Lower leg skin (tissue), 4 donors: ENCODE measurements at regions not wholly inside any gene's neighbourhood (a gene's known extent, or its start where the extent isn't known, plus 50 kb on each side); places are given as distances from the start of the nearest gene placed in this dataset.

Experiments
- DNase-seq, 2 donors: peaks; one replicate each; pipeline ENCODE4 v3.0.0-alpha.2; 2019; ENCODE audit warnings: low spot score in 2 of 2
- H3K4me3 ChIP-seq: fragments of 200-600 bp; sonication (generic); 2 replicates; pipeline ENCODE4 v1.5.1; 2017; ENCODE audit warnings: mild to moderate bottlenecking, low read depth; ENCODE audit not compliant: poor library complexity, severe bottlenecking
- POLR2A ChIP-seq, 2 donors: fragments of 450-650 bp; IDR thresholded peaks; one replicate each; pipeline ENCODE4 v1.6.1; 2016 to 2017; ENCODE audit warnings: antibody characterized with exemption in 2 of 2, mild to moderate bottlenecking in 1 of 2, moderate library complexity in 1 of 2
- WGBS, 2 donors: methylation state at CpG; one replicate each; pipeline ENCODE4 v1.1.5; 2018; 5-methylcytosine and 5-hydroxymethylcytosine counted together
- intact Hi-C: fragments of 100-400 bp; cut with DNase I; formaldehyde crosslinking; loops from one replicate; pipeline ENCODE4 v1.15.0; 2023; ENCODE audit warnings: low total_unique reads
- TF ChIP-seq, protein P1 (sequence below), 3 donors: fragments of 450-650 bp; IDR thresholded peaks; one replicate each; pipeline ENCODE4 v1.5.1; 2016; ENCODE audit warnings: antibody characterized with exemption in 3 of 3, mild to moderate bottlenecking in 3 of 3, moderate library complexity in 2 of 3

GRCh38 chr13:78364711-78365110, 238.6 kb downstream of the POU4F1 start:
- intact Hi-C loops, result no loop called here
- no peak for DNase-seq
- TF ChIP-seq POLR2A (IDR thresholded peaks at IDR 0.05), result no peak
- TF ChIP-seq, protein P1, sequence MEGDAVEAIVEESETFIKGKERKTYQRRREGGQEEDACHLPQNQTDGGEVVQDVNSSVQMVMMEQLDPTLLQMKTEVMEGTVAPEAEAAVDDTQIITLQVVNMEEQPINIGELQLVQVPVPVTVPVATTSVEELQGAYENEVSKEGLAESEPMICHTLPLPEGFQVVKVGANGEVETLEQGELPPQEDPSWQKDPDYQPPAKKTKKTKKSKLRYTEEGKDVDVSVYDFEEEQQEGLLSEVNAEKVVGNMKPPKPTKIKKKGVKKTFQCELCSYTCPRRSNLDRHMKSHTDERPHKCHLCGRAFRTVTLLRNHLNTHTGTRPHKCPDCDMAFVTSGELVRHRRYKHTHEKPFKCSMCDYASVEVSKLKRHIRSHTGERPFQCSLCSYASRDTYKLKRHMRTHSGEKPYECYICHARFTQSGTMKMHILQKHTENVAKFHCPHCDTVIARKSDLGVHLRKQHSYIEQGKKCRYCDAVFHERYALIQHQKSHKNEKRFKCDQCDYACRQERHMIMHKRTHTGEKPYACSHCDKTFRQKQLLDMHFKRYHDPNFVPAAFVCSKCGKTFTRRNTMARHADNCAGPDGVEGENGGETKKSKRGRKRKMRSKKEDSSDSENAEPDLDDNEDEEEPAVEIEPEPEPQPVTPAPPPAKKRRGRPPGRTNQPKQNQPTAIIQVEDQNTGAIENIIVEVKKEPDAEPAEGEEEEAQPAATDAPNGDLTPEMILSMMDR (IDR thresholded peaks at IDR 0.05), result no peak
- no peak overlapping the region for H3K4me3 ChIP-seq
- WGBS, 2 donors, result 66 to 73% methylated on average over 5 of the region's 5 CpGs

- intact Hi-C loops, result no loop called here
- WGBS, 2 donors, result 56 to 58% methylated on average over 2 of the region's 2 CpGs
- no peak for DNase-seq
- no peak overlapping the region for H3K4me3 ChIP-seq
- TF ChIP-seq, protein P1 (IDR thresholded peaks at IDR 0.05), result no peak
Measured at GRCh38 chr13:78341032-78341431, 262.3 kb downstream of the POU4F1 start.

- WGBS, 2 donors, result 78 to 82% methylated on average over 2 of the region's 2 CpGs
- intact Hi-C loops, result no loop called here
- H3K4me3 ChIP-seq, result no peak overlapping the region
Measured at GRCh38 chr13:78339927-78340326, 263.4 kb downstream of the POU4F1 start.

GRCh38 chr13:78334059-78334458, 269.3 kb downstream of the POU4F1 start:
- 65 to 69% methylated on average over 7 of the region's 7 CpGs for WGBS, 2 donors

More at GRCh38 chr13:78339927-78340326, 263.4 kb downstream of the POU4F1 start:
- no peak for DNase-seq
- no peak for TF ChIP-seq POLR2A (IDR thresholded peaks at IDR 0.05)
- TF ChIP-seq, protein P1 (IDR thresholded peaks at IDR 0.05), result no peak

GRCh38 chr13:78326633-78327032, 276.7 kb downstream of the POU4F1 start:
- intact Hi-C loops, result no loop called here
- 36 to 43% methylated on average over 1 of the region's 1 CpG for WGBS, 2 donors
- H3K4me3 ChIP-seq, result no peak overlapping the region
- no peak for DNase-seq
- TF ChIP-seq POLR2A (IDR thresholded peaks at IDR 0.05), result no peak
- TF ChIP-seq, protein P1 (IDR thresholded peaks at IDR 0.05), result no peak

More at GRCh38 chr13:78334059-78334458, 269.3 kb downstream of the POU4F1 start:
- intact Hi-C loops, result no loop called here
- TF ChIP-seq, protein P1 (IDR thresholded peaks at IDR 0.05), result no peak
- no peak for TF ChIP-seq POLR2A (IDR thresholded peaks at IDR 0.05)
- DNase-seq, result no peak
- H3K4me3 ChIP-seq, result no peak overlapping the region

DNA sequence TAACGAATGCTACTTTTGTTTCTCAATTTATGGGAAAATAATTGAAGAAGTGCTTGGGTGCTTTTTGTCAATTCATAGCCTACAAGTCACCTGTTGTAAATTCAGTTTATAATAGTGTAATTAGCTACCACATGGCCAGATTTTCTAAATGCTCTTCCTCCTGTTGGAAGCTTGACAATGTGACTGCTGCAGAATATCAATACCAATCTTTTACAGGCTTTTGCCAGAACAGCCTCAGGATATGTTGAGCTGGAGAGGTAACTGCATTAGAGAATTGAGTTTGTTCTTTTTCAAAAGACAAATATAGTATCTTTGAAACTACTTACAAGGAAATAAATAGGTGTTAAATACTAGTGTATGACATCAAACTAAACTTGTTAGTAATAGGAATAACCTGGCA, 277.8 kb downstream of the POU4F1 start:
- WGBS, 2 donors, result 64 to 67% methylated on average over 1 of the region's 1 CpG
- H3K4me3 ChIP-seq, result no peak overlapping the region
- TF ChIP-seq, protein P1 (IDR thresholded peaks at IDR 0.05), result no peak
- TF ChIP-seq POLR2A (IDR thresholded peaks at IDR 0.05), result no peak
- intact Hi-C loops, result no loop called here
- DNase-seq, result no peak
